ENCODE measurements at regions not wholly inside any gene's neighbourhood (a gene's known extent, or its start where the extent isn't known, plus 50 kb on each side); places are given as distances from the start of the nearest gene placed in this dataset.

DNA sequence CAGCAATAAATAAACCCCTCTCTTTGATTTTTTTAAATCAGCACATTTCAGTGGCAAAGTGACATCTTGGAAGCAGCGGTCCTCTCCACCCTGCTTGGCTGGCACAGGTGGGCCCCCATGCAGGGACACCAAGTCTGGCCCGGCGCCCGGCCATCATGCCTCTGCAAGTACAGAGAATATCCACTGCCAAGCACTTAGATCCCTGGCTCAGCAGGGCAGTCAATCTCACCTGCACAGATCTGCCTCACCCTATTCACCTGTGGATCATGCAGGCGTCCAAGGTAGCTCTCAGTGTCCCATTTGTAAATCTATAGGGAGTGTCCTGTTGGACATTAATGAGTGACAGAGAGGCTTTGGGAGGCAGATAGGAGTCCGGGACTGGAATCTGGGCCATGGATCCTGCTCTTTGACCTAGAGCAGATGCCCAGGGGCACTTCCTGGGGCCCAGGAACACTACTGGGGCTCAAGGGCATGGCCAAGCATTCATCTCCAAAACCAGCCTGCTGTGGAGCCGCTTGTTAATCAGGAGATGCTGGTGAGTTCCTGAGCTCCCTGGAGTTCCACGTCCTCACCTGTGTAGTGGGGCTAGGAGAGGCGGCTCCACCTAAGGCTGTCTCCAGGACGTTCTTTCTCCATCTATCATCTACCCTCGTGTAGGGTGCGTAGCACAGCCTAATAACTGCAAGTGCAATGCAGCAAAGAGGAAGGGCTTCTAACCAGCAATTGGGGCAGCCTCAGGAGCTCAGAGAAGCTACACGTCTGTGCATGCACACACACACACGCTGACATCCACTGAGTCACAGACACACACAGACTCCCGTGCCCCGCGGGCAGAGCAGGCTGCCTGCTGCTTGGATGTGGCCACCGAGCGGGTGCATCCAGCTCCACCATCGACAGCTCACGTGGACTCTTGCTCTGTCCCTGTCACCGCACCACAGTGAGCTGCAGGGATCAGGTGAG, 123.6 kb downstream of the OAT start:
- TF ChIP-seq, protein P1, sequence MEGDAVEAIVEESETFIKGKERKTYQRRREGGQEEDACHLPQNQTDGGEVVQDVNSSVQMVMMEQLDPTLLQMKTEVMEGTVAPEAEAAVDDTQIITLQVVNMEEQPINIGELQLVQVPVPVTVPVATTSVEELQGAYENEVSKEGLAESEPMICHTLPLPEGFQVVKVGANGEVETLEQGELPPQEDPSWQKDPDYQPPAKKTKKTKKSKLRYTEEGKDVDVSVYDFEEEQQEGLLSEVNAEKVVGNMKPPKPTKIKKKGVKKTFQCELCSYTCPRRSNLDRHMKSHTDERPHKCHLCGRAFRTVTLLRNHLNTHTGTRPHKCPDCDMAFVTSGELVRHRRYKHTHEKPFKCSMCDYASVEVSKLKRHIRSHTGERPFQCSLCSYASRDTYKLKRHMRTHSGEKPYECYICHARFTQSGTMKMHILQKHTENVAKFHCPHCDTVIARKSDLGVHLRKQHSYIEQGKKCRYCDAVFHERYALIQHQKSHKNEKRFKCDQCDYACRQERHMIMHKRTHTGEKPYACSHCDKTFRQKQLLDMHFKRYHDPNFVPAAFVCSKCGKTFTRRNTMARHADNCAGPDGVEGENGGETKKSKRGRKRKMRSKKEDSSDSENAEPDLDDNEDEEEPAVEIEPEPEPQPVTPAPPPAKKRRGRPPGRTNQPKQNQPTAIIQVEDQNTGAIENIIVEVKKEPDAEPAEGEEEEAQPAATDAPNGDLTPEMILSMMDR (IDR thresholded peaks at IDR 0.05; ENCODE audit: extremely low read depth, insufficient read depth, missing control alignments) = no peak
- in situ Hi-C loops (cut with MboI; ENCODE audit: low pct_unique_long_range_greater_than_20kb, low sequenced_read_pairs, unreplicated experiment) = no loop called here
- DNase-seq (ENCODE audit: low spot score) = no peak

- TF ChIP-seq, protein P1 (IDR thresholded peaks at IDR 0.05; ENCODE audit: extremely low read depth, insufficient read depth, missing control alignments) = no peak
- in situ Hi-C loops (cut with MboI; ENCODE audit: low pct_unique_long_range_greater_than_20kb, low sequenced_read_pairs, unreplicated experiment) = no loop called here
Measured at GRCh38 chr10:124293616-124294449, 124.9 kb downstream of the OAT start.

GRCh38 chr10:124292911-124293615, 125.7 kb downstream of the OAT start:
- TF ChIP-seq, protein P1 (IDR thresholded peaks at IDR 0.05; ENCODE audit: extremely low read depth, insufficient read depth, missing control alignments) = no peak
- DNase-seq (ENCODE audit: low spot score) = no peak
- in situ Hi-C loops (cut with MboI; ENCODE audit: low pct_unique_long_range_greater_than_20kb, low sequenced_read_pairs, unreplicated experiment) = no loop called here

More at GRCh38 chr10:124293616-124294449, 124.9 kb downstream of the OAT start:
- DNase-seq (ENCODE audit: low spot score) = no peak

GRCh38 chr10:124291001-124291701, 127.6 kb downstream of the OAT start:
- in situ Hi-C loops (cut with MboI; ENCODE audit: low pct_unique_long_range_greater_than_20kb, low sequenced_read_pairs, unreplicated experiment) = no loop called here
- TF ChIP-seq, protein P1 (IDR thresholded peaks at IDR 0.05; ENCODE audit: extremely low read depth, insufficient read depth, missing control alignments) = no peak
- DNase-seq (ENCODE audit: low spot score) = no peak

- in situ Hi-C loops (cut with MboI; ENCODE audit: low pct_unique_long_range_greater_than_20kb, low sequenced_read_pairs, unreplicated experiment) = no loop called here
- TF ChIP-seq, protein P1 (IDR thresholded peaks at IDR 0.05; ENCODE audit: extremely low read depth, insufficient read depth, missing control alignments) = no peak
- peak; percentile 45 for DNase-seq (ENCODE audit: low spot score)
Measured at GRCh38 chr10:124289851-124290795, 128.6 kb downstream of the OAT start.
